ENCODE measurements at regions not wholly inside any gene's neighbourhood (a gene's known extent, or its start where the extent isn't known, plus 50 kb on each side); places are given as distances from the start of the nearest gene placed in this dataset.
"Not testable (repeated sequence)": the region's sequence is repeated elsewhere in the genome, so short reads cannot be mapped to it uniquely, and the experiment has no call there.

DNA sequence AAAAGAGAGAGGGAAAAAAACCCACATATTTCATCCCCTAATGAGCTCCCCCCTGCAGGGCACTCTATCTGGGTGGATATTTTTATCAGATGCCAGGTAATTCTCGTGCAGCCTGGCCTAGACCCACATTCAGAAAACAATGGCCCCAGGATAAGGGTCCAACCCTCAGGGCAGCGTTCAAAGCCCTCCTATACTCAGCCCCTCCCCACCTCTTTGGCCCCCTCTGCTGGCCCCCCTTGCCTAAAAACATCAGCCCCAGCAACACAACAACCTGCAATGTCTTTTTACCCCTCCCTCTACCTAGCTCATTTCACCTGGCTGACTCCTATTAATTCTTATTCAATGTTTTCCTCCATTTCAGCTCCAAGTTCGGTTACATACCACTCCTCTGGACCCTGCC is 145.4 kb upstream of the MED14 start:
- Histone ChIP-seq H3K4me2 (no peak overlapping the region), H3K4me1 (peaks cover 10% of the 10 kb centered on the region; the same call in 1 of the 2 replicates), H3K36me3 (no peaks in the 10 kb centered on the region), H3K9ac (no peak overlapping the region), H3K27ac (no peak overlapping the region), H4K20me1 (no peaks in the 10 kb centered on the region), H3K4me3 (no peak overlapping the region), H3K9me3 (no peaks in the 10 kb centered on the region), H3K27me3 (peaks cover 59% of the 10 kb centered on the region)
- TF ChIP-seq Cebpa-rat (IDR thresholded peaks at IDR 0.05): no peak

DNA sequence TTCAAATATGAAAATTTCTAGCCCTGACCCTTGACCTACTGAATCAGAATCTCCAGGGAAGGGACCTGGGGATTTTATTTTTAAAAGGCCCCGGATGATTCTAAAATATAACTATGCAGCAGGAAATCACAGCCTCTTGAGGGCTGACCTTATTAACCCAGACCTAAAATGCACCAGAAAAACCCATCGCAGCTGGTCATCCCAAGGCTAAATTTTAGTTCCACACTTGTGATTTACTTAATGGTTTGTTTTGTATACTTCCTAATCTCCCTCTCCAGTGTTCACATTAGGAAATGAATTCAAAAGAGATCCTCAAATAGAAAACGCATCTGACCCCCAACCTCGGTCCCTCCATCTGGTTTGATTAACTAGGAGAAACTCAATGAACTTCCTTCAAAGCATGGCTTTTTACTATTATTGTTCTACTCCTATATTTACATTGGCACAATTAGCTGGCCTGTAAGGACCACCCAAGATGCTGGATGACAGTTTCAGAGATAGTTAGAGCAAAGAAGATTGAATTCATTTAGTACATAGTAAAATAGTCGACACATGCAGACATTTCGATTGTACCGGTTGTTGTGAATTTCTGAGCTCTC is 147.8 kb upstream of the MED14 start:
- peaks cover 69% of the 10 kb centered on the region for H3K27me3 ChIP-seq
- no peaks in the 10 kb centered on the region for H4K20me1 ChIP-seq
- no peak for TF ChIP-seq Cebpa-rat (IDR thresholded peaks at IDR 0.05)
- no peak overlapping the region for H3K9ac ChIP-seq
- no peak overlapping the region for H3K27ac ChIP-seq
- no peaks in the 10 kb centered on the region for H3K9me3 ChIP-seq
- H3K36me3 ChIP-seq: no peaks in the 10 kb centered on the region
- H3K4me1 ChIP-seq: peaks cover 10% of the 10 kb centered on the region; the same call in 1 of the 2 replicates
- no peak overlapping the region for H3K4me3 ChIP-seq
- H3K4me2 ChIP-seq: peak overlapping the region; percentile 8; the same call in 1 of the 2 replicates

DNA sequence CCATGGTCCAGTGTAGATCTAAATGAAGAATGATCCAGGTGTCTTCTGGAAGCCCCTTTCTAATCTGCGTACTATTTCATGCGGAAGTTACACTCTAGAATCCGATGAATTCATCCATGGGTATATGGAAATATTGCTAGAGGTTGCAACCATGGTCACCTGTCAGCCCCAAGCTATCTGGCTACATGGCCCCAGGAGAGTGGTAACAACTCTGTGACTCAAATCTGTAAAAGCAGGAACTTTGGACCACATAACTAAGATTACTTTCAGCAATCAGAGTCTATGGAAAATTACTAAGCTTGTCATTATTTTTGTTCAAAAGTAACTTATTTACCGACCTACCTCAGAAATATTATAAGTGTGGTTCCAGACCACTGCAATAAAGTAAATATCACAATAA is 150.6 kb upstream of the MED14 start:
- TF ChIP-seq Cebpa-rat (IDR thresholded peaks at IDR 0.05): no peak
- Histone ChIP-seq H3K4me1 (peaks cover 10% of the 10 kb centered on the region; the same call in 1 of the 2 replicates), H3K4me2 (no peak overlapping the region), H3K9me3 (peaks cover 3% of the 10 kb centered on the region), H3K36me3 (no peaks in the 10 kb centered on the region), H3K27ac (no peak overlapping the region), H4K20me1 (no peaks in the 10 kb centered on the region), H3K4me3 (no peak overlapping the region), H3K9ac (no peak overlapping the region), H3K27me3 (peaks cover 55% of the 10 kb centered on the region)

DNA sequence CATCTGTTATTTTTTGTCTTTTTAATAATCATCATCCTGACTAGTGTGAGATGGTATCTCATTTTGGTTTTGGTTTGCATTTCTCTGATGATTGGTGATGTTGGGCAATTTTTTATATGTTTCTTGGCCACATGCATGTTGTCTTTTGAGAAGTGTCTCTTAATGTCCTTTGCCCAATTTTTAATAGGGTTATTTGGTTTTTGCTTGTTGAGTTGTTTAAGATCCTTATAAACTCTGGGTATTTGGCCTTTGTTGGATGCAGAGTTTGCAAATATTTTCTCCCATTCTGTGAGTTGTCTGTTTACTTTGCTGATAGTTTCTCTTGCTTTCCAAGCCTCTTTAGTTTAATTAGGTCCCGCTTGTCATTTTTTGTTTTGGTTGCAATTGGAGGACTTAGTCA is 152.1 kb upstream of the MED14 start:
- Histone ChIP-seq H4K20me1 (no peaks in the 10 kb centered on the region), H3K4me3 (no peak overlapping the region), H3K9me3 (peaks cover 12% of the 10 kb centered on the region), H3K36me3 (no peaks in the 10 kb centered on the region), H3K4me1 (peaks cover 9% of the 10 kb centered on the region; the same call in 1 of the 2 replicates), H3K9ac (no peak overlapping the region), H3K27ac (no peak overlapping the region), H3K4me2 (no peak overlapping the region), H3K27me3 (peaks cover 49% of the 10 kb centered on the region)
- no peak for TF ChIP-seq Cebpa-rat (IDR thresholded peaks at IDR 0.05)

- Histone ChIP-seq H3K4me3 (no peak overlapping the region), H4K20me1 (no peaks in the 10 kb centered on the region), H3K4me1 (no peaks in the 10 kb centered on the region), H3K4me2 (no peak overlapping the region), H3K27me3 (peaks cover 47% of the 10 kb centered on the region), H3K27ac (no peak overlapping the region), H3K9ac (no peak overlapping the region), H3K9me3 (peaks cover 12% of the 10 kb centered on the region), H3K36me3 (no peaks in the 10 kb centered on the region)
- TF ChIP-seq Cebpa-rat (IDR thresholded peaks at IDR 0.05): no peak
These were observed 156.5 kb upstream of the MED14 start for GRCh38 chrX:40891798-40892197.

DNA sequence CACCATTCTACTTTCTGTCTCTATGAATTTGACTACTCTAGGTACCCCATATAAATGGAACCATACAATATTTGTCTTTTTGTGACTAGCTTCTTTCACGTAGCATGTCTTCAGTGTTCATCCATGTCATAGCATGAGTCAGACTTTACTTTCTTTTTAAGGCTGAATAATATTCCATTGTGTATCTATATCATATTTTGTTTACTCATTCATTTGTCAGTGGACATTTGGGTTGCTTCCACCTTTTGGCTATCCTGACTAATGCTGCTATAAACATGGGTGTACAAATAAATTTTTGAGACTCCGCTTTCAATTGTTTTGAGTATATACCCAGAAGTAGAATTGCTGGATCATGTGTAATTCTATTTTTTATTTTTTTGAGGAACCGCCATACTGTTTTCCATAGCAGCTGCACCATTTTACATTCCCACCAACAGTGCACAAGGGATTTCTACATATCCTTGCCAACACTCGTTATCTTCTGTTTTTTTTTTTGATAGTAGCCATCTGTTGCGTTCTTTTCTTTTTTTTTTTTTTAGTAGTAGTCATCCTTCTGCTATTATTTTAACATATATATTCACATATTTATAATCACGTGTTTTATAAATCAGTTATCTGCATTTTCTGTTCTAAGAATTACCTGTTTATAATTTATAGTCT is 158.0 kb upstream of the MED14 start:
- no peak overlapping the region for H3K4me3 ChIP-seq
- TF ChIP-seq Cebpa-rat (IDR thresholded peaks at IDR 0.05): no peak
- H3K4me1 ChIP-seq: no peaks in the 10 kb centered on the region
- H3K9me3 ChIP-seq: peaks cover 12% of the 10 kb centered on the region
- no peak overlapping the region for H3K9ac ChIP-seq
- no peaks in the 10 kb centered on the region for H4K20me1 ChIP-seq
- no peak overlapping the region for H3K4me2 ChIP-seq
- H3K27me3 ChIP-seq: peaks cover 48% of the 10 kb centered on the region
- no peak overlapping the region for H3K27ac ChIP-seq
- no peaks in the 10 kb centered on the region for H3K36me3 ChIP-seq

GRCh38 chrX:40895246-40895645 is 159.9 kb upstream of the MED14 start:
- Histone ChIP-seq H3K4me1 (no peaks in the 10 kb centered on the region), H3K9me3 (peaks cover 12% of the 10 kb centered on the region), H3K27me3 (peaks cover 53% of the 10 kb centered on the region), H3K9ac (no peak overlapping the region), H4K20me1 (no peaks in the 10 kb centered on the region), H3K27ac (no peak overlapping the region), H3K4me3 (no peak overlapping the region), H3K4me2 (no peak overlapping the region), H3K36me3 (no peaks in the 10 kb centered on the region)
- TF ChIP-seq Cebpa-rat (IDR thresholded peaks at IDR 0.05): no peak

DNA sequence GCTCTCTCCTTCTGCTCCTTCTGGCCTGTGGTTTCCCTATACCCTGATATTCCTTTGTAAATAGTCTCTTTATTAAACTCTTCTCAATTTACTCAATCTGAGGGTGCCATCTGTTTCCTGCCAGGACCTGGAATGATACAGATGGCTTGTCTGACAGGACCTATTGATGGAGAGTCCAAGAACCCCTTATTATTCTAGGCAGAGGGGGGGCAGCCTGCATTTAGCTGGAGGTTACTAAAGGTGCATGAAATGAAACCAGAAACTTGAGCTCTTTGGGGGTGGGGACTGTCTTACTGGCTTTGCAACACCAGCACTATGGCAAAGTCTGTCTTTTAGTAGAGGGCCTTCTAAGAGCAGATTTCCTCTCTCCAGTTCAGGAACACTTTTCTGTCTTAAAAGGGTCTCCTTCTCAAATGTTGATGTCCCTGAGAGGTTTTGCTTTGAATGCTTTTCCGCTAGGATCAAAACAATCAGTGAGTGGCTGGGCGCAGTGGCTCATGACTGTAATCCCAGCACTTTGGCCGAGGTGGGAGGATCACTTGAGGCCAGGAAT is 162.5 kb upstream of the MED14 start:
- H3K4me2 ChIP-seq: no peak overlapping the region
- TF ChIP-seq Cebpa-rat (IDR thresholded peaks at IDR 0.05): no peak
- peaks cover 38% of the 10 kb centered on the region for H3K27me3 ChIP-seq
- H3K4me3 ChIP-seq: no peak overlapping the region
- H3K36me3 ChIP-seq: no peaks in the 10 kb centered on the region
- H3K9me3 ChIP-seq: no peaks in the 10 kb centered on the region
- H3K4me1 ChIP-seq: no peaks in the 10 kb centered on the region
- no peak overlapping the region for H3K27ac ChIP-seq
- no peaks in the 10 kb centered on the region for H4K20me1 ChIP-seq
- H3K9ac ChIP-seq: no peak overlapping the region

- not testable (repeated sequence) for H3K4me3 ChIP-seq, H3K9ac ChIP-seq, H3K36me3 ChIP-seq, H4K20me1 ChIP-seq, H3K4me2 ChIP-seq, H3K27ac ChIP-seq, H3K9me3 ChIP-seq, H3K4me1 ChIP-seq
- H3K27me3 ChIP-seq: peaks cover 16% of the 10 kb centered on the region; the same call in 1 of the 2 replicates
These were observed 169.4 kb upstream of the MED14 start for GRCh38 chrX:40904739-40905138.

GRCh38 chrX:40908026-40908425 is 172.7 kb upstream of the MED14 start:
- H3K4me2 ChIP-seq: no peak overlapping the region
- H3K27me3 ChIP-seq: peaks cover 24% of the 10 kb centered on the region; the same call in 1 of the 2 replicates
- H3K36me3 ChIP-seq: no peaks in the 10 kb centered on the region
- H3K9ac ChIP-seq: no peak overlapping the region
- no peak overlapping the region for H3K4me3 ChIP-seq
- 0 out of 2 replicates have a peak, but pooled peaks cover 5% of the 10 kb centered on the region for H3K9me3 ChIP-seq
- H3K27ac ChIP-seq: no peak overlapping the region
- H4K20me1 ChIP-seq: no peaks in the 10 kb centered on the region
- H3K4me1 ChIP-seq: peaks cover 13% of the 10 kb centered on the region
- TF ChIP-seq Cebpa-rat (IDR thresholded peaks at IDR 0.05): no peak

All from BLaER1 (cell line).